ENCODE measurements at regions not wholly inside any gene's neighbourhood (a gene's known extent, or its start where the extent isn't known, plus 50 kb on each side); places are given as distances from the start of the nearest gene placed in this dataset.

GRCh38 chr12:64992116-64992515, 129.0 kb downstream of the WIF1 start:
- Histone ChIP-seq H3K4me1 (no peaks in the 10 kb centered on the region), H3K4me3 (no peak overlapping the region), H3K27me3 (ENCODE audit: low read depth) (peaks cover 31% of the 10 kb centered on the region), H3K9me3 (replicated peaks) (peaks cover 7% of the 10 kb centered on the region), H3K36me3 (no peaks in the 10 kb centered on the region), H3K27ac (replicated peaks) (no peak overlapping the region)
- no peak for TF ChIP-seq CTCF (IDR thresholded peaks at IDR 0.05; ENCODE audit: borderline replicate concordance)
- no peak for DNase-seq
- intact Hi-C loops (cut with micrococcal nuclease), result no loop called here

- no peak for TF ChIP-seq CTCF (IDR thresholded peaks at IDR 0.05; ENCODE audit: borderline replicate concordance)
- no peaks in the 10 kb centered on the region for H3K36me3 ChIP-seq
- no peak overlapping the region for H3K27ac ChIP-seq (replicated peaks)
- no peak for DNase-seq
- intact Hi-C loops (cut with micrococcal nuclease), result no loop called here
- peaks cover 36% of the 10 kb centered on the region for H3K27me3 ChIP-seq (ENCODE audit: low read depth)
- H3K4me1 ChIP-seq, result no peaks in the 10 kb centered on the region
- H3K4me3 ChIP-seq, result no peak overlapping the region
- peaks cover 7% of the 10 kb centered on the region for H3K9me3 ChIP-seq (replicated peaks)
Observed at GRCh38 chr12:64992641-64993040, 128.5 kb downstream of the WIF1 start.

- no peaks in the 10 kb centered on the region for H3K36me3 ChIP-seq
- TF ChIP-seq CTCF (IDR thresholded peaks at IDR 0.05; ENCODE audit: borderline replicate concordance), result no peak
- peaks cover 37% of the 10 kb centered on the region for H3K27me3 ChIP-seq (ENCODE audit: low read depth)
- no peak overlapping the region for H3K27ac ChIP-seq (replicated peaks)
- H3K4me3 ChIP-seq, result no peak overlapping the region
- peaks cover 7% of the 10 kb centered on the region for H3K9me3 ChIP-seq (replicated peaks)
- intact Hi-C loops (cut with micrococcal nuclease), result no loop called here
- DNase-seq, result no peak
- no peaks in the 10 kb centered on the region for H3K4me1 ChIP-seq
Observed at GRCh38 chr12:64993461-64993860, 127.6 kb downstream of the WIF1 start.

GRCh38 chr12:64995816-64996215, 125.3 kb downstream of the WIF1 start:
- H3K9me3 ChIP-seq (replicated peaks), result peaks cover 7% of the 10 kb centered on the region
- DNase-seq, result no peak
- no peaks in the 10 kb centered on the region for H3K36me3 ChIP-seq
- no peak overlapping the region for H3K27ac ChIP-seq (replicated peaks)
- no peak overlapping the region for H3K4me3 ChIP-seq
- H3K27me3 ChIP-seq (ENCODE audit: low read depth), result peaks cover 32% of the 10 kb centered on the region
- TF ChIP-seq CTCF (IDR thresholded peaks at IDR 0.05; ENCODE audit: borderline replicate concordance), result no peak
- H3K4me1 ChIP-seq, result no peaks in the 10 kb centered on the region
- intact Hi-C loops (cut with micrococcal nuclease), result no loop called here

- H3K27me3 ChIP-seq (ENCODE audit: low read depth), result peaks cover 33% of the 10 kb centered on the region
- peaks cover 7% of the 10 kb centered on the region for H3K9me3 ChIP-seq (replicated peaks)
- no peak overlapping the region for H3K27ac ChIP-seq (replicated peaks)
- no peak for TF ChIP-seq CTCF (IDR thresholded peaks at IDR 0.05; ENCODE audit: borderline replicate concordance)
- no peak overlapping the region for H3K4me3 ChIP-seq
- intact Hi-C loops (cut with micrococcal nuclease), result no loop called here
- H3K4me1 ChIP-seq, result no peaks in the 10 kb centered on the region
- DNase-seq, result no peak
- no peaks in the 10 kb centered on the region for H3K36me3 ChIP-seq
Observed at GRCh38 chr12:64997858-64998257, 123.2 kb downstream of the WIF1 start.
